Renal cortical epithelial cell (primary cell): ENCODE measurements at regions not wholly inside any gene's neighbourhood (a gene's known extent, or its start where the extent isn't known, plus 50 kb on each side); places are given as distances from the start of the nearest gene placed in this dataset.

Experiments
- DNase-seq: peaks from one replicate; pipeline ENCODE4 v3.0.0-alpha.2; 2011; ENCODE audit warnings: low read depth

DNA sequence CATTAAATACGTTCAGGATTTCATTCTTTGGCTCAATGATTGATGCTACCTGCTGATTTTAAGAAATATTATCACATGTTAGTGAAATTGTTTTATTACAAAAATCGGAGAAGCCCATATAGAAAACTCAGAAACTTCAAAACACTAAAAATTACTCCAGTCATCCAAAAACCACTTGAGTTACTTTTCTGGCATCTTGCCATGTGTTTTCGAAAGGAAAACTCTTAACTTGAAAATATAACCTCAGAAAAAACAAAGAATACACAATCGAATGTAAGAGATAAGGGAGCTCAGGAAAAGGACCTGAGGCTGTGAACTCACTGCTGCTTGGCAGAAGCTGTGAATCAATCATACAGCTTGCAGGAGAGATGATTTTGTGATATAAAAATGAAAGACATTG is 151.3 kb upstream of the SLITRK3 start:
- DNase-seq, result no peak

DNA sequence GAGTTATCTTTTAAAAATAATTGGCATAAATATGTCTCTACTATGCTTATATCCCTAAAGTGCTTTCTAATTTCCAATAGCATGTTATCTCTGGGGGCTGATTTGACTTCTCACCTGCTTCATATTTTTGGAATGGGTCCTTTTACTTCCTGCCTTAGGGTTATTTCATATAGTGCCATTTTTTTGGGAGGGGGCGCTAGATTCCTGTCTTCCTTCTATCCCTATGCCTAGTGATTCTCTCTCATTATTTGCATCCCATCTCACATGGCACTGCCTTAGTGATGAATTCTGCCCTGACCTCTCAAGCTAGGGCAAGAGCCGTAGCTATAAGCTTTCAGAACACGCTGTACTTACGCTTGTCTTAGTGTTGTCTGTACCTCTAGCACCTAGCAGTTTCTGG is 150.3 kb upstream of the SLITRK3 start:
- DNase-seq, result no peak

DNA sequence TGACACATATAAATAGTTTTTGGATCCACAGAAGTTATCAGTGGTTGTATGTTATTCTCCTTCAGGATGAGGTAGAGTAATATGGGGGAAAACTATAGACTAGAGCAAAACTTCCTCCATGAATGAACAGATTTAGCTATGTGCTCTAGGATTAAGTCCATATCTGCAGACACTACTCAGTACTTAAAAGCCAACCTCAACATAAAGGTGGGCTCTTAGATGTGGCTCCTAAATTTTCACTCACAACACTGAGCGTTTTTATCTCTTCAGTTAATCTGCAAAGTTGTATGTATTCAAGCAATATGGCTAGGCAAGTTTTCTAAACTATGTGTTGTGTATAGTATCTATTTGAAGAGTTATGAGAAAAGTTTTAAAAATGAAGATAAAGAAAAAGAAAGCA is 147.0 kb upstream of the SLITRK3 start:
- DNase-seq, result no peak

DNA sequence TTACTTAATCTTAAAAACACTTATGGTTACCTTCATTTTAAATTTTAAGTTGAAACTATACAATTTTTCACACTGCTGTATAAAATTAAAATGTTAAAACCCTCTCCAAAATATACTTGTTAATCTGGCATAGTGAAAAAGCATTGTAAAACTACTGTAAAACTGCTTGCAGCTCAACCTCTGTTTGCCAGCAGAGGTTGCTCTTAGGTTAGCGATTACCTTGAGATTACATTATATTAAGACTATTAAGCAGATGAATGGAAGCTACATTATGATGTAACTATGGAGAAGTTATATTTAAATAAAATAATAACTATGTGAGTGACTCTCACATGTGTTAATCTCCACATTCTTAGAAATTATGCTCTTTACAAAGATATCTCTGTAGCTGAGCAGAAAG is 143.6 kb upstream of the SLITRK3 start:
- peak; percentile 47 for DNase-seq

DNA sequence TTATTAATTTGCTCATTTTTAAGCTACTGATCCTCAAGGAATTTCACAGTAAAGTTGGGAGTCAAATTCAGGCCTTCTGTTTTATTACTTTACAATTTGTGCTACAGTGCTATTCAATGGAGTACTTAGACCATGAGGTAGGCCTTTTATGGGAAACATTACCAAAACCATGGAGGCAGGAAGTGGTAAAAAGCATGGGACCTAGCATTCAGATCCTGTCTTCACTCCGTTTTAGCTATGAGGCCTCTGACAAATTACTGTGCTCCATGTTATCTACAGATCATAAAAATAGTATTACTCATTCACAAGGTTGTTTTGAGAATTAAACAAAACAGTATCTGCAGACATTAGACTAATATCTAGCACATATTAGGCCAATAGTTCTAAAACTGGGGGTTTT is 140.6 kb upstream of the SLITRK3 start:
- peak; percentile 2 for DNase-seq
